GM18517 (cell line): ENCODE measurements at regions not wholly inside any gene's neighbourhood (a gene's known extent, or its start where the extent isn't known, plus 50 kb on each side); places are given as distances from the start of the nearest gene placed in this dataset.
A peak's percentile ranks its signal among the peaks of the same experiment; 100 is the strongest.
"Not testable (repeated sequence)": the region's sequence is repeated elsewhere in the genome, so short reads cannot be mapped to it uniquely, and the experiment has no call there.

ENCODE experiments used
- ATAC-seq: cut with Tn5 transposase; IDR thresholded peaks from one replicate; pipeline ENCODE4 v1.9.1; 2021; ENCODE audit warnings: mild to moderate bottlenecking, moderate library complexity; ENCODE audit not compliant: unreplicated experiment

GRCh38 chr17:72463287-72464102 lies 342.7 kb downstream of the SOX9 start:
- ATAC-seq: peak; percentile 45

- not testable (repeated sequence) for ATAC-seq
These were observed 343.4 kb downstream of the SOX9 start for GRCh38 chr17:72464221-72464620.

DNA sequence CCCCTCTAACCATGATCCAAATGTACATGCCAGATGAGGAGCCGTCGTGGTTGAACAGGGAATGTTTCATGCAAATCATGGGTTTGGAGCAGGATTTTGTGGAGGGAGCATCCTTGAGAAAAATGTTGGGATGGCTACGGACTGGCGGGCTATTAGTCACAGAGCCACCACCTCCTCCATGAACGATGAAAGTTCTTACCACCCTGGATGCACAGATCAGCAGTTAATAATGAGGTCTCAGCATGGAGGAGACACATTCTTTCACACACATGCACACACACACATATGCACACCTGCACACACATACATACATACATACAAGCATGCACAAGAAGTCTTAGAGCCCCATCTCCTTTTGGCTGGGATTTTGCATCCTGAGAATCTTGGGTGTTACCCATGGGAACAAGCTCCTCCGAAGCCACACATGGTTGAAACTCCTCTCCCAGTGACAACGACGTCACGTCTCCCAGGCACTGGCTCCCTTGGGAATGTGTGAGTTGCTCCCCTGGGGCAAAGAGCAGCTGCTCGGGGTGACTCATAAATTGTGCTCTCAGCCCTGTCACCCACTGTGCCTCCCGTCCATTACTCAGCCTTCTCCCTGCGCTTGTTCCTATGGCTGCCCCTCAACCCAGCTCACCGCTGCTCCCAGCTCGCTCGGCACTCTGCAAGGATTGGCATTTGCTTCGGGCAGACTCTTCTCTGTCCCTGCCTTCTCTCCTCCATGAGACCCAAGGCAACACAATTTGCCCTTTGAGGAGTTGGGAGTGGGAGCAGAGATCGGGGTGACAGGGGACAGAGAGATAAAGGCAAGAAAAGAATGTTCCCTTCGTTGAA lies 344.6 kb downstream of the SOX9 start:
- ATAC-seq: peak; percentile 46

GRCh38 chr17:72466199-72466598 lies 345.4 kb downstream of the SOX9 start:
- peak; percentile 72 for ATAC-seq

- peak; percentile 16 for ATAC-seq
These were observed 345.8 kb downstream of the SOX9 start for GRCh38 chr17:72466606-72467005.

- no peak for ATAC-seq
These were observed 347.2 kb downstream of the SOX9 start for GRCh38 chr17:72467841-72468653.

DNA sequence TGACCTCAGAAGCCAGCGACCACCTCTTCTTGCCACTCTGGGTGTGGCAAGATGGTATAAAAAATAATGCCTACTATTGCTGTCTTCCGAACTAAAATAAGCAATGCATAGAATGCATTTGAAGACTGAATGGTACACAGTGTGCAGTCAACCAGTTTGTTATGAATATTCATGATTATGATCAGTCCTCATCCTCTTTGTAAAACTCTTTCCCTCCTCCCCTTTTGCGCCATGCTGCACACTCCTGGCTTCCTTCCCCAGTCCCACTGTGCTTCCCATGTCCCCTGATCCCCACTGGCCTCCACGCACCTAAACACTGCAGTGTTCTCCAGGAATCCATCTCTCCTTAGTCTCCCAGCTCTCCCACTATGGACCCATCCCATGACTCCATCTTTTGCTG lies 348.0 kb downstream of the SOX9 start:
- ATAC-seq: no peak

DNA sequence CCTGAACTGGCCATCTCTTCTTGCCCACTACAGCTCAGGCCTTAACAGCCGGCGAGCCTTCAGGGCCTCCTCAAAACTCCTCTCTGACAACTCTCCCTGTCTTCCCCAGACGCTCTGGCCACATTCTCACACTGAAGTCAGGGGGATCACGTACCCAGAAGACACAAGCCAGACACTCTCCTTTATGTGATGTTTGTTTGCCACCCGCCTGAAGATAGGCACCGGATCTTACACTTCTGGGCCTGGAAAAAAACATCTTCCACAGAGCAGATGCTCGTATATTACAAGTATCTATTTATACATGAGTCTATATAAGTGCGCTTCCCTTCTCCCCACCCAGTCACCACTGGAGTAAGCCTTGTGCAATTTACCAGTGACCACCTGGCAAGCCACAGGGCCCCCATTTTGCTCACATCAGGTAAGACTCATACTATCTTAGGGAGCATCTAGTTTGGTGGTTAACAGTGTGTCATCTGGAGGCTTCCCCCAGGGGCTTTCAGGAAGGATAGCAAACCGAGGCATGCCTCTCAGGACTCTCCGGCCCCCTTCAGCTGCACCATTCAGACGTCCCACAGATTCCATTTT lies 349.4 kb downstream of the SOX9 start:
- no peak for ATAC-seq

DNA sequence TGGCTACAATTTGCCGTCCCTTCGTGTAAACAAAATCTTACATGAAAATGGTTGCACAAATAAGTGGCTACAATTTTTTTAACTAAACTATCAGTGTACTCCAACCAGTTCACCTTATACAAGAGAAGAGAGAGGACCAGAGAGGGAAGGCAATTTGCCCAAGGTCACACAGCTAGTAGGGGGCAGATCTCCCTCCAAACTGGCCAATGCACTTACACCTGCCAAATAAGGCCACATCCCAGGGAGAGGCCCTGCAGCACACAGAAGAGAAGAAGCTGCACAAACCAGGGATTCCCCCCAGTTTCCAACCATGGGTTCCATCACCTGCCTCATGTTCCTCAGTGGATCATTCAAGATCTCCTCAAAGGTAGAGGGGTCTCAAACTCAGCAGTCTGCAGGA lies 349.9 kb downstream of the SOX9 start:
- no peak for ATAC-seq

DNA sequence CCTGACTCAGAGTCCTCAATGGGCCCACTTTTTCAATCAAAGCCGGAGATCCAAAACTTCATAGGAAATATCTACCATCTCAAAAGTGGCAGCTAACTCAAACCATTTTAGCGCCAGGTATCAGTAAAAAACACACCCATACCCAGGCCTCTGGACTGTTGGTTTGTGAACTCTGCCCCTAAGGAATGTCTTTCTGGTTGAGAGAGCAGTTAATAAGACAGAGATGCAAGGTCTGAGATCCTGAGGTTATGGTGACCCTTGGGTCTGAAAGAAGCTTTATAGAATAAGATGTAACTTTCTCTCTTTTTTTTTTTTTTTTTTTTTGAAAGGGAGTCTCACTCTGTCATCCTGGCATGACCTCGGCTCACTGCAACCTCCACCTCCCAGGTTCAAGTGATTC lies 350.5 kb downstream of the SOX9 start:
- ATAC-seq: no peak

DNA sequence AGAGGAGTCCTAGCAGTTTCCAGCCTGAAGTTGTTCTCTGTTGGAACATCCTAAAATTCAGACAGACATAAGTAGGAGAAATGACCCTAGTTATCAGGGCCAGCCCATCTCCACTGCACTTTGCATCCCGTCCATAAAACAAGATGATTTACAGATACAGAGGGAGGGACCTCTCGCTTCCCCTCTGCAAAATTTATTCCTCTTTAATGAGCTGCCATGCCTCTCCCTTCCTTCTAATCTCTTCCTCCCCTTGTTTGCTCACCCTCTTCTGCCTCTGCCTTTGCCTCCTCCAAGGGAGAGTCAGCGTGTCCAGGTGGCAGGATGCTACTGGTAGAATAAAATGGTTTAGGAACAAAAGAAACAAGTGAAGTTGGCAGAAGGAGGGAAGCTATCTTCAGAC lies 351.3 kb downstream of the SOX9 start:
- ATAC-seq: no peak

- ATAC-seq: not testable (repeated sequence)
These were observed 352.1 kb downstream of the SOX9 start for GRCh38 chr17:72472853-72473390.

DNA sequence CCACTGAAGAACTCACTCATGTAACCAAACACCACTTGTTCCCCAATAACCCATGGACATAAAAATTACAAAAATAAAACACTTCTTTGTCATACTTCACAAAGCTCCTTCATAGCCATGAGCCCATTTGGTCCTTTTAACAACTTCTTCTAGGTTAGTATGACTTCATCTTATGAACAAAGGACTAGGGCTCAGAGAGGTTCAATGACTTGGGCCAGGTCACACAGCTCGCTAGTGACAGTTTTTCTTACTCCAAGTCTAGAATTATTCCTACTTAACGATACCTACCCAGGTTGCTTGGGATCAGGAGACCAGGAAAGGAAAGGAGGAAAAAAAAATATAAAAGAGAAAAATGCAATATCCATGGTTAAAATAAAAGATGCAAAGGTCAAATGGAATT lies 353.4 kb downstream of the SOX9 start:
- no peak for ATAC-seq

DNA sequence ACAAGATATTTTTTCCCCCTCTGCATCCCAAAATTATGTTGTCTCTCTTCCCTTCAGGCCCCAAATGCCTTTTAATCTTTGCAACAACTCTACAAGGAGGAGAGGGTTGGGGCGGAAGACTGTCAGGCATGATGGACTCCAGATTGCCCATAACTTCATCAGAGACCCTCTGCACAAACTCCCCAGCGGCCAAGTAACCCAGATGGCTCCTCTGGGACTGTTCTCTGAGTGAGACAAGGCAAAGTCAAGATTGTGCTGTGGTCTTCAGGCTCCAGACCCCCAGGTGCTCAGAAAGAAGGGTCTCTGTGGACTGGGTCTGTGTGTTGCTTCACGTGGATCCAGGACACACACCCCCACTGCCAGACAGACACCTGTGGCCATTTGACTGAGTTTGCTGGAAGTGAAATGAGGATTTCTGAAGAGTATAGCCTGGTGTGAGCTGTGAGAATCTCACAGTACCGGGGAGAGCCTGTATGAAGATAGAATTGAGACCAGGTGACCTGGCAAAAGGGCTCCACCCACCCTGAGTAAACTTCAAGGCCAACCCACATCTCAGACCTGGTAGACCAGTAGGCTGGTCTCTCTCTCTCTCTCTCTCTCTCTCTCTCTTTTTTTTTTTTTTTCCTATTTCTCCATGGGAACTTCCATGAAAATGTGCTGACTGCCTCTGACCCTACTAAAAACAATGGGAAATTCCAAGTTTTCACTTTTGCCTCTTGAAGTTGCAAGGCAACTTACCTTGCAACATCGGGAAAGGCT lies 354.1 kb downstream of the SOX9 start:
- ATAC-seq: no peak

DNA sequence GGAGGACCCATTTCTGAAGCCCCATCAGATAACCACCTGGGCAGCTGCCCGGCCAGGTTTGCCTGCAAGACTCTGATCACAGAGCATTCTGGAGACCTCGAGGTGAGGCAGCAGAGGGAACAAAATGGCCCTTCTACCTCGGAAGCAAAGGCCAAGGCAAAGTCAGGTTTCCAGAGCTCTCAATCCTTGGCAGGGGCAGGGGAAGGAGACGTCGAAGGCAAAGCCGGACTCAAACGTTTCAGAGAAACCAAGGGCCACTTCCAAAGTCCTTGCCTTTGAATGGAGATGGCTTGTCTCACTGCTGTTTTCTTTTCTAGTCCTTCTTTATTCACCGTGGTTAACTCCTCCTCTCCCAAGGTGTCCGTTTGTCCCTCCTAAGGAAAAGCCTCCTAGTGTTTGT lies 355.3 kb downstream of the SOX9 start:
- no peak for ATAC-seq

DNA sequence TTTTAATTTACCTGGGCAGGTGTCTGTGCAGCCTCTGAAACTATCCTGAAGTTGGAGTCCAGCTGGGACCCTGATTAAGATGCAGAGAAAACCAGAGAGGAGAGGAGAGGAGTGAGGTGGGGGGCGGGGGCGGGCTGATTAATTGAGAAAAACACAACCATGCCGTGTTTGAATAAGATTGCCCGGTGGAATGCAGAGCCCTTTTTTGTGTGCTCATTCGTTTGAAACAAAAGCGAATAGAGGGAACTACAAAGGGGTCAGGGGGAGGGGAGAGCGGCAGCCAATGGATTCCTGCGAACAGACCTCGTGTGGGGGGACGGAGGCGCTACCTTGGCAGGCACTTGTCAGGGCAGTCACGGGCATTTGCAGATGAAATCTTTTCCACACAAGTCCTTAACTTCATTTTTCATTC lies 355.8 kb downstream of the SOX9 start:
- no peak for ATAC-seq

DNA sequence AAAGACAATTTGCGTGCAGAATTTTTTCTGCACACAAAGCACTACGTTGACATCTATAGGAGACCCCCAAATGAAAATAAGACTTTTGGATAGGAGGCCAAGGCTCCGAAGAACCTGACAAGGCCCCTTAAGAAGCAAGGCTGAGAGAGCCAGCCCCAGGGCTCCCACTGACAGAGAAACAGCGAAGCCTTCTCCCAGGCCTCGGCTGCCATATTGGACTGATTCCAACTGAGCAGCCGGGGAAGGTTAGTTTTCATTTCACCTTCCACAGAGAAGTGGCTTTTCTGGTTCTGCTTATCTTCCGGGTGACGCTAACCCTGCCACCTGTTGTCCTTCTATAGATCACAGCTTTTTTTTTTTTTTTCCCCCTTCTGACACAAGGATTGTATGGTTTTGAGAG lies 356.7 kb downstream of the SOX9 start:
- no peak for ATAC-seq

- no peak for ATAC-seq
These were observed 358.3 kb downstream of the SOX9 start for GRCh38 chr17:72479113-72479512.

DNA sequence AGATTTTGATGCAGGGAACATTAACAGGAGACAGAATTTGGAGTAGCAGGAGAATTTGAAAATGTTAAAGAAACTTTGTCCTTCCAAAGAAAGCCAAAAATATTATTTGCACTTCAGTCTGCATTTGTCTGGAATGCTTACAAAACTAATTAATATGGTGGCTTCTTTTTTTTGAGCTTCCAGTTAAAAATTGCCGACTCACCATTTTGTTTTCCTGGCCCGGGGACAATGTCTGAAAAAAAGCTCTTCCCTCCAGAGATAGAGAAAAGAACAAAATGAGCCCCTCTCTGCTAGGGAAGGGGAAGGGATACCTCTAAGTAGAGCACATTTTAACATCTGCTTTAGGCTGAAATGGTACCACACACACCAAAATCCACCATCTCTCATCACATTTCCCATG lies 360.8 kb downstream of the SOX9 start:
- no peak for ATAC-seq

- ATAC-seq: no peak
These were observed 364.8 kb downstream of the SOX9 start for GRCh38 chr17:72485596-72485995.
